ENCODE measurements at regions not wholly inside any gene's neighbourhood (a gene's known extent, or its start where the extent isn't known, plus 50 kb on each side); places are given as distances from the start of the nearest gene placed in this dataset.
A peak's percentile ranks its signal among the peaks of the same experiment; 100 is the strongest.

- DNase-seq (ENCODE audit: low read depth): no peak
- no peak overlapping the region for H3K4me3 ChIP-seq (ENCODE audit: low read length)
- TF ChIP-seq, protein P1, sequence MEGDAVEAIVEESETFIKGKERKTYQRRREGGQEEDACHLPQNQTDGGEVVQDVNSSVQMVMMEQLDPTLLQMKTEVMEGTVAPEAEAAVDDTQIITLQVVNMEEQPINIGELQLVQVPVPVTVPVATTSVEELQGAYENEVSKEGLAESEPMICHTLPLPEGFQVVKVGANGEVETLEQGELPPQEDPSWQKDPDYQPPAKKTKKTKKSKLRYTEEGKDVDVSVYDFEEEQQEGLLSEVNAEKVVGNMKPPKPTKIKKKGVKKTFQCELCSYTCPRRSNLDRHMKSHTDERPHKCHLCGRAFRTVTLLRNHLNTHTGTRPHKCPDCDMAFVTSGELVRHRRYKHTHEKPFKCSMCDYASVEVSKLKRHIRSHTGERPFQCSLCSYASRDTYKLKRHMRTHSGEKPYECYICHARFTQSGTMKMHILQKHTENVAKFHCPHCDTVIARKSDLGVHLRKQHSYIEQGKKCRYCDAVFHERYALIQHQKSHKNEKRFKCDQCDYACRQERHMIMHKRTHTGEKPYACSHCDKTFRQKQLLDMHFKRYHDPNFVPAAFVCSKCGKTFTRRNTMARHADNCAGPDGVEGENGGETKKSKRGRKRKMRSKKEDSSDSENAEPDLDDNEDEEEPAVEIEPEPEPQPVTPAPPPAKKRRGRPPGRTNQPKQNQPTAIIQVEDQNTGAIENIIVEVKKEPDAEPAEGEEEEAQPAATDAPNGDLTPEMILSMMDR (conservative IDR thresholded peaks at IDR 0.05; ENCODE audit: low read depth, low read length): peak; percentile 96
Measured at GRCh38 chr11:119481021-119481666, 58.2 kb upstream of the THY1 start.

- TF ChIP-seq, protein P1 (conservative IDR thresholded peaks at IDR 0.05; ENCODE audit: low read depth, low read length): no peak
- no peak overlapping the region for H3K4me3 ChIP-seq (ENCODE audit: low read length)
- no peak for DNase-seq (ENCODE audit: low read depth)
Measured at GRCh38 chr11:119480380-119481020, 57.5 kb upstream of the THY1 start.

GRCh38 chr11:119479685-119480275 is 56.8 kb upstream of the THY1 start:
- TF ChIP-seq, protein P1 (conservative IDR thresholded peaks at IDR 0.05; ENCODE audit: low read depth, low read length): peak; percentile 59
- no peak overlapping the region for H3K4me3 ChIP-seq (ENCODE audit: low read length)
- no peak for DNase-seq (ENCODE audit: low read depth)

DNA sequence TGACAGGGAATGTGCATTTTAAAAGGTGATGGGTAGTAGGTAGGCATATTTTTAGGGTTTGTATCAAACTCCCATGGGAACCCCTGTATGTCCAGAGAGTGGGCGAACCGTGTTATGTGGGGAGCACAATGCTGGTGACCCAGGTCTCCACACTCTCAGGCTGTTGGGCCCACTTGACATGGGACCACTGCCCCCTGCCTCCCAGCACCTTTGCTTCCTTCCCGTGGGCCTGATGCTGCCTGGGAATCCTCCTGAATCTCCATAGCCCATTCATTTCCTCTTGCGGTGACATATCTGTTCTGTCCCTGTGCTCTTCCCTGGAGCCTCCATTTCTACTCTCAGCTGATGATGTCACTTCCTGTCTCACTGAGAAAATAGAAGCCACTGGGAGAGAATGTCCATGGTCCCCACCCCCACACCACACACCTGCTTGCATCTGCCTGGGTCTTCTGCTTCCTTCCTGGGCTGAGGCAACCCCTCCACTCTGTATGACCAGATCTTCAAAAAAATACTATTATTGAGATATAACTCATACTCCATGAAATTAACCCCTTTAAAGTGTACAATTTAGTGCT is 55.8 kb upstream of the THY1 start:
- TF ChIP-seq, protein P1 (conservative IDR thresholded peaks at IDR 0.05; ENCODE audit: low read depth, low read length): no peak
- DNase-seq (ENCODE audit: low read depth): no peak
- H3K4me3 ChIP-seq (ENCODE audit: low read length): no peak overlapping the region

- DNase-seq (ENCODE audit: low read depth): no peak
- TF ChIP-seq, protein P1 (conservative IDR thresholded peaks at IDR 0.05; ENCODE audit: low read depth, low read length): no peak
- H3K4me3 ChIP-seq (ENCODE audit: low read length): no peak overlapping the region
Measured at GRCh38 chr11:119476666-119477331, 53.8 kb upstream of the THY1 start.

- no peak overlapping the region for H3K4me3 ChIP-seq (ENCODE audit: low read length)
- TF ChIP-seq, protein P1 (conservative IDR thresholded peaks at IDR 0.05; ENCODE audit: low read depth, low read length): no peak
- DNase-seq (ENCODE audit: low read depth): no peak
Measured at GRCh38 chr11:119476038-119476437, 53.1 kb upstream of the THY1 start.
